ENCODE measurements at regions not wholly inside any gene's neighbourhood (a gene's known extent, or its start where the extent isn't known, plus 50 kb on each side); places are given as distances from the start of the nearest gene placed in this dataset.

DNA sequence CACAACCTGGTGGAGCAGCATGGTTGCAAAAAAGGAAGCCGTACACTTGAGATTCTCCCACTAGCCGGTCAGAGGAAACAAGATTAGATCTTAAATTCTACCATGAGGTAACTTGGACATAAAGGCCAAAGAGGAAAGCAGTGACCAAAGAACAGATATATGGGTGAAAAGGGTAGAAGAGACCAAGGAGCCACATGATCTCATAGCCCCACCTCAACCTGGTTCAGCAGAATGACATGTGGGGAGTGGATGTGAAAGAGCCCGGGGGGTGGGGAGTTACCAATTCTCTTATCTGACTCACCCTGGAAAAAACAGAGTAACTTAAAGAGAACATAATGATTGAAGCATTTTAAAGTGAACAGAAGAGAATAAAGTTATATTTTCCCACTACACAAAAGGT is 683.0 kb downstream of the DSC3 start:
- no peaks in the 10 kb centered on the region for H3K79me1 ChIP-seq (ENCODE audit: low read depth, low read length)
- TF ChIP-seq EZH2 (IDR thresholded peaks at IDR 0.05; ENCODE audit: low read depth, low read length, severe bottlenecking) = no peak
- no peak for TF ChIP-seq YY1 (IDR thresholded peaks at IDR 0.05; ENCODE audit: low read depth, low read length)
- TF ChIP-seq RFX5 (IDR thresholded peaks at IDR 0.05; ENCODE audit: borderline replicate concordance, low read depth, low read length) = no peak
- TF ChIP-seq, protein P1, sequence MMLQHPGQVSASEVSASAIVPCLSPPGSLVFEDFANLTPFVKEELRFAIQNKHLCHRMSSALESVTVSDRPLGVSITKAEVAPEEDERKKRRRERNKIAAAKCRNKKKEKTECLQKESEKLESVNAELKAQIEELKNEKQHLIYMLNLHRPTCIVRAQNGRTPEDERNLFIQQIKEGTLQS (IDR thresholded peaks at IDR 0.05; ENCODE audit: insufficient read depth, low read depth, low read length) = no peak
- TF ChIP-seq TAF1 (IDR thresholded peaks at IDR 0.05; ENCODE audit: low read depth, low read length) = no peak
- no peak for TF ChIP-seq TCF12 (IDR thresholded peaks at IDR 0.05; ENCODE audit: low read depth, low read length)
- TF ChIP-seq EP300 (IDR thresholded peaks at IDR 0.05; ENCODE audit: borderline replicate concordance in 1 of 2, low read depth in 2 of 2, low read length in 2 of 2) = no peak
- no peak for TF ChIP-seq CTBP2 (IDR thresholded peaks at IDR 0.05; ENCODE audit: borderline replicate concordance, insufficient read depth, insufficient read length, low read length)
- TF ChIP-seq GTF2F1 (IDR thresholded peaks at IDR 0.05; ENCODE audit: borderline replicate concordance, low read depth, low read length) = no peak
- no peak for TF ChIP-seq PHF8 (conservative IDR thresholded peaks at IDR 0.05; ENCODE audit: low read depth, low read length)
- H3K9ac ChIP-seq (replicated peaks in 1 of 4; ENCODE audit: extremely low read depth in 1 of 4, low read depth in 3 of 4, low read length in 3 of 4) = no peak overlapping the region
- no peak overlapping the region for H3K4ac ChIP-seq (replicated peaks; ENCODE audit: insufficient read length, low read depth, low read length)
- no peak overlapping the region for H3K4me2 ChIP-seq (ENCODE audit: insufficient read depth in 1 of 2, low read depth in 2 of 2, low read length in 2 of 2)
- H3K79me2 ChIP-seq (ENCODE audit: control insufficient read depth in 1 of 2, insufficient read depth in 2 of 2, low read length in 2 of 2) = no peaks in the 10 kb centered on the region
- no peak overlapping the region for H3K18ac ChIP-seq (ENCODE audit: extremely low read depth, low read length)
- no peaks in the 10 kb centered on the region for H3K4me1 ChIP-seq (replicated peaks in 1 of 4; ENCODE audit: control insufficient read depth in 3 of 4, insufficient read depth in 4 of 4, low read length in 3 of 4)
- H3K56ac ChIP-seq (replicated peaks; ENCODE audit: insufficient read length, low read depth, low read length) = no peak overlapping the region
- H2BK12ac ChIP-seq (ENCODE audit: low read depth, low read length) = no peak overlapping the region
- H3K27me3 ChIP-seq (replicated peaks in 1 of 4; ENCODE audit: control insufficient read depth in 3 of 4, extremely low read depth in 1 of 4, insufficient read depth in 3 of 4, low read length in 3 of 4) = no peaks in the 10 kb centered on the region
- no peak overlapping the region for H3K23ac ChIP-seq (ENCODE audit: insufficient read length)
- no peak overlapping the region for H2BK120ac ChIP-seq (replicated peaks; ENCODE audit: low read depth, low read length)
- H2BK15ac ChIP-seq (ENCODE audit: low read length) = no peak overlapping the region
- no peak overlapping the region for H2BK20ac ChIP-seq (ENCODE audit: low read length)
- no peaks in the 10 kb centered on the region for H3K36me3 ChIP-seq (ENCODE audit: control insufficient read depth in 2 of 4, insufficient read depth in 4 of 4, low read length in 3 of 4)
- no peak for DNase-seq (ENCODE audit: low read depth in 1 of 2, low spot score in 2 of 2)
- FAIRE-seq = no peak
- no peak overlapping the region for H3K27ac ChIP-seq (ENCODE audit: low read depth, low read length)
- no peak overlapping the region for H4K5ac ChIP-seq (ENCODE audit: insufficient read length, low read depth, low read length)
- CTCF ChIA-PET (ENCODE audit: partially characterized antibody) = interaction anchor here (1.2 kb wide), 1 partner anchor 17 kb away, joined by 4 read pairs; no protein-coding TSS in a partner anchor
- no peak overlapping the region for H2AK5ac ChIP-seq (ENCODE audit: low read depth, low read length)
- no peak overlapping the region for H3K14ac ChIP-seq (ENCODE audit: insufficient read length)
- POLR2A ChIA-PET (ENCODE audit: partially characterized antibody) = no interaction called here
- 90% methylated on average over 3 of the region's 3 CpGs; no CpG with 5 or more reads in 1 of the 2 experiments for WGBS, 2 experiments (ENCODE audit: extremely low coverage in 1 of 2, insufficient coverage in 1 of 2, insufficient read length in 1 of 2, insufficient replicate concordance in 2 of 2, low coverage in 1 of 2, low lambda C conversion rate in 2 of 2, missing lambda C conversion rate in 1 of 2)
- H4K91ac ChIP-seq (replicated peaks; ENCODE audit: insufficient read length, low read length) = no peak overlapping the region
- no peak overlapping the region for H4K8ac ChIP-seq (ENCODE audit: extremely low read depth, insufficient read depth, low read length)
- H3K4me3 ChIP-seq (ENCODE audit: extremely low read depth in 1 of 4, insufficient read depth in 2 of 4, low read depth in 3 of 4, low read length in 4 of 4) = no peak overlapping the region
- no peaks in the 10 kb centered on the region for H4K20me1 ChIP-seq (replicated peaks in 1 of 2; ENCODE audit: control insufficient read depth in 1 of 2, insufficient read depth in 2 of 2, low read length in 2 of 2)
- H2BK5ac ChIP-seq (ENCODE audit: low read depth, low read length) = no peak overlapping the region
- no peaks in the 10 kb centered on the region for H3K23me2 ChIP-seq (ENCODE audit: low read depth, low read length)
- no peak overlapping the region for H2AFZ ChIP-seq (ENCODE audit: low read length)
- no peaks in the 10 kb centered on the region for H3K9me3 ChIP-seq (ENCODE audit: insufficient read depth in 2 of 2, low read depth in 1 of 2, low read length in 1 of 2)
